GM12878 (cell line): ENCODE measurements at regions not wholly inside any gene's neighbourhood (a gene's known extent, or its start where the extent isn't known, plus 50 kb on each side); places are given as distances from the start of the nearest gene placed in this dataset.

Source experiments
- CEBPB ChIP-seq, 2 experiments: fragments of 150-350 bp in 1 of 2; IDR thresholded peaks; 2 replicates each; pipeline ENCODE4 v1.6.1; 2012 to 2014; ENCODE audit warnings: low read depth in 2 of 2, low read length in 2 of 2, borderline replicate concordance in 1 of 2, inconsistent platforms in 1 of 2
- CTCF ChIP-seq, 3 experiments: IDR thresholded peaks in 2 of 3; conservative IDR thresholded peaks in 1 of 3; 2 replicates each; pipeline ENCODE4 v1.5.1; 2011; ENCODE audit warnings: low read depth in 3 of 3, low read length in 3 of 3, mild to moderate bottlenecking in 3 of 3, control low read depth in 2 of 3, moderate library complexity in 2 of 3, inconsistent platforms in 1 of 3, mixed read lengths in 1 of 3; ENCODE audit not compliant: control insufficient read depth in 2 of 3, insufficient read depth in 1 of 3; ENCODE audit errors: extremely low read depth in 1 of 3
- ESRRA ChIP-seq: IDR thresholded peaks from 2 replicates; pipeline ENCODE4 v1.6.1; 2012; ENCODE audit warnings: mild to moderate bottlenecking, low read length, improper control_type of control experiment
- KDM1A ChIP-seq: fragments of 200-600 bp; sonication (generic); IDR thresholded peaks from 2 replicates; pipeline ENCODE4 v1.6.1; 2016; ENCODE audit warnings: borderline replicate concordance
- MXI1 ChIP-seq: fragments of 150-350 bp; IDR thresholded peaks from 2 replicates; pipeline ENCODE4 v1.6.1; 2011; ENCODE audit warnings: low read depth, mild to moderate bottlenecking, inconsistent platforms, low read length, improper control_type of control experiment
- PAX5 ChIP-seq: IDR thresholded peaks from 2 replicates; pipeline ENCODE4 v1.6.1; 2011; ENCODE audit warnings: low read depth, low read length, borderline replicate concordance
- PKNOX1 ChIP-seq: fragments of 450-650 bp; IDR thresholded peaks from 2 replicates; pipeline ENCODE4 v1.6.1; 2016; ENCODE audit warnings: mild to moderate bottlenecking
- POLR2A ChIP-seq: IDR thresholded peaks from 2 replicates; pipeline ENCODE4 v1.6.1; 2011; ENCODE audit warnings: low read depth, mild to moderate bottlenecking, low read length
- POLR2AphosphoS5 ChIP-seq: IDR thresholded peaks from 2 replicates; pipeline ENCODE4 v1.6.1; 2011; ENCODE audit warnings: mild to moderate bottlenecking, low read length, inconsistent platforms
- TF ChIP-seq, protein P1 (sequence below): IDR thresholded peaks from 2 replicates; pipeline ENCODE4 v1.6.1; 2012; ENCODE audit warnings: low read depth, low read length, improper control_type of control experiment

DNA sequence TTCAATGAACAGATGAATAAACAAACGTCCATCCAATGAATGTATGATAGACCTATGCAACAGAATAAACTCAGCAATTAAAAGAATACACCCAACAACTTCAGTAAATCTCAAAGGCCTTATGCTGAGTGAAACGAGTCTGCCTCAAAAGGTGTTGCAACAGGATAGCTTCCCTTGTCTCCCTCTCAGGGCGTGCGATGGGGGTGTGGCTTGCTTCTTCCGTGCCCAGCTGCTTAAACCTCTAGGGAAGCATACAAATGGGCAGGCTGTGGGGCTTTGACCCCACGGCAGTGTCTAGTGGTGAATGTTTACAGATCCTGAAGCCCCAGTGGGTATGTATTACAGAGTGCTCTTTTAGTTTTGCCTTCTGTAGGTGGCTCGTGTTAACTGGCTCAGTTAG is 87.0 kb upstream of the CCL21 start:
- no peak for TF ChIP-seq PAX5
- no peak for TF ChIP-seq PKNOX1
- TF ChIP-seq, protein P1, sequence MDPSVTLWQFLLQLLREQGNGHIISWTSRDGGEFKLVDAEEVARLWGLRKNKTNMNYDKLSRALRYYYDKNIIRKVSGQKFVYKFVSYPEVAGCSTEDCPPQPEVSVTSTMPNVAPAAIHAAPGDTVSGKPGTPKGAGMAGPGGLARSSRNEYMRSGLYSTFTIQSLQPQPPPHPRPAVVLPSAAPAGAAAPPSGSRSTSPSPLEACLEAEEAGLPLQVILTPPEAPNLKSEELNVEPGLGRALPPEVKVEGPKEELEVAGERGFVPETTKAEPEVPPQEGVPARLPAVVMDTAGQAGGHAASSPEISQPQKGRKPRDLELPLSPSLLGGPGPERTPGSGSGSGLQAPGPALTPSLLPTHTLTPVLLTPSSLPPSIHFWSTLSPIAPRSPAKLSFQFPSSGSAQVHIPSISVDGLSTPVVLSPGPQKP: no peak
- no peak for TF ChIP-seq CTCF (IDR thresholded peaks at IDR 0.05 in 2 of 3, conservative IDR thresholded peaks at IDR 0.05 in 1 of 3; ENCODE audit: control insufficient read depth in 2 of 3, extremely low read depth in 1 of 3, insufficient read depth in 1 of 3, low read depth in 3 of 3, low read length in 3 of 3)
- TF ChIP-seq POLR2A: no peak
- TF ChIP-seq ESRRA: no peak
- TF ChIP-seq CEBPB (IDR thresholded peaks at IDR 0.05; ENCODE audit: borderline replicate concordance in 1 of 2, low read depth in 2 of 2, low read length in 2 of 2): no peak
- no peak for TF ChIP-seq MXI1
- TF ChIP-seq POLR2AphosphoS5: no peak
- no peak for TF ChIP-seq KDM1A
